H1 (cell line): ENCODE measurements at regions not wholly inside any gene's neighbourhood (a gene's known extent, or its start where the extent isn't known, plus 50 kb on each side); places are given as distances from the start of the nearest gene placed in this dataset.

ENCODE experiments used
- CTCF ChIA-PET: fragments of 300-600 bp; sonication (Branson Sonifier 250); formaldehyde crosslinking; loops from one replicate; lab custom pipeline; 2021; ENCODE audit not compliant: partially characterized antibody; lab: Charles Lee
- POLR2A ChIA-PET: fragments of 300-600 bp; sonication (Branson Sonifier 250); formaldehyde crosslinking; loops from one replicate; lab custom pipeline; 2021; ENCODE audit warnings: inconsistent platforms; ENCODE audit not compliant: partially characterized antibody; lab: Charles Lee
- DNase-seq, 2 experiments: peaks; one replicate each; pipeline versions ENCODE4 v3.0.0 to v3.0.0-alpha.2; 2010 to 2022; ENCODE audit warnings: low spot score in 2 of 2, low read depth in 1 of 2, mixed read lengths in 1 of 2
- FAIRE-seq: peaks from 2 replicates; lab custom pipeline; 2011; peaks lifted over from hg19 to GRCh38; lab: Jason Lieb, UNC
- H2AFZ ChIP-seq: 2 replicates; pipeline ENCODE4 v1.8.1; 2012; ENCODE audit warnings: low read length, inconsistent platforms
- H2AK5ac ChIP-seq: 2 replicates; pipeline ENCODE4 v1.6.1; 2013; ENCODE audit warnings: low read depth, low read length
- H2BK120ac ChIP-seq: replicated peaks from 2 replicates; pipeline ENCODE3; 2013; ENCODE audit warnings: low read depth, low read length, inconsistent platforms
- H2BK12ac ChIP-seq: 2 replicates; pipeline ENCODE4 v1.6.1; 2013; ENCODE audit warnings: low read depth, low read length
- H2BK15ac ChIP-seq: 2 replicates; pipeline ENCODE4 v1.6.1; 2013; ENCODE audit warnings: low read length
- H2BK20ac ChIP-seq: 2 replicates; pipeline ENCODE4 v1.6.1; 2013; ENCODE audit warnings: low read length
- H2BK5ac ChIP-seq: 2 replicates; pipeline ENCODE4 v1.6.1; 2013; ENCODE audit warnings: low read depth, low read length
- H3K14ac ChIP-seq: 2 replicates; pipeline ENCODE4 v1.6.1; 2013; ENCODE audit warnings: inconsistent platforms; ENCODE audit not compliant: insufficient read length
- H3K18ac ChIP-seq: 2 replicates; pipeline ENCODE4 v1.6.1; 2013; ENCODE audit warnings: low read length; ENCODE audit errors: extremely low read depth
- H3K23ac ChIP-seq: 2 replicates; pipeline ENCODE4 v1.6.1; 2013; ENCODE audit warnings: inconsistent platforms; ENCODE audit not compliant: insufficient read length
- H3K23me2 ChIP-seq: 2 replicates; pipeline ENCODE4 v1.6.1; 2013; ENCODE audit warnings: low read depth, low read length
- H3K27ac ChIP-seq: 2 replicates; pipeline ENCODE4 v1.6.1; 2011; ENCODE audit warnings: low read depth, low read length, inconsistent platforms
- H3K27me3 ChIP-seq, 4 experiments: replicated peaks in 1 of 4; 1 replicate in 1 of 4; 2 replicates in 3 of 4; pipeline versions ENCODE4 v1.6.1 to v1.8.1; 2011 to 2013; ENCODE audit warnings: low read length in 3 of 4, mild to moderate bottlenecking in 3 of 4, inconsistent platforms in 2 of 4, mixed read lengths in 2 of 4, moderate library complexity in 1 of 4; ENCODE audit not compliant: control insufficient read depth in 3 of 4, insufficient read depth in 3 of 4; ENCODE audit errors: extremely low read depth in 1 of 4
- H3K36me3 ChIP-seq, 4 experiments: 2 replicates each; pipeline versions ENCODE4 v1.6.1 to v1.8.1; 2011 to 2013; ENCODE audit warnings: mild to moderate bottlenecking in 4 of 4, low read length in 3 of 4, moderate library complexity in 2 of 4, control low read depth in 1 of 4, inconsistent platforms in 1 of 4; ENCODE audit not compliant: insufficient read depth in 4 of 4, control insufficient read depth in 2 of 4
- H3K4ac ChIP-seq: replicated peaks from 2 replicates; pipeline ENCODE3; 2013; ENCODE audit warnings: low read length, low read depth, mixed read lengths, inconsistent platforms; ENCODE audit not compliant: insufficient read length
- H3K4me1 ChIP-seq, 4 experiments: replicated peaks in 1 of 4; 1 replicate in 1 of 4; 2 replicates in 3 of 4; pipeline versions ENCODE4 v1.6.1 to v1.8.1; 2011 to 2013; ENCODE audit warnings: low read length in 3 of 4, inconsistent platforms in 2 of 4, mixed read lengths in 1 of 4; ENCODE audit not compliant: insufficient read depth in 4 of 4, control insufficient read depth in 3 of 4
- H3K4me2 ChIP-seq, 2 experiments: 2 replicates each; pipeline versions ENCODE4 v1.6.1 to v1.8.1; 2011 to 2013; ENCODE audit warnings: low read depth in 2 of 2, low read length in 2 of 2, control low read depth in 1 of 2, inconsistent platforms in 1 of 2, mild to moderate bottlenecking in 1 of 2; ENCODE audit not compliant: insufficient read depth in 1 of 2
- H3K4me3 ChIP-seq, 4 experiments: fragments of 200-600, 300-600 bp in 1 of 4; sonication (generic), shearing (Covaris generic), sonication (Bioruptor Twin) in 1 of 4; 2 replicates each; pipeline versions ENCODE4 v1.5.1 to v1.8.1; 2011 to 2016; ENCODE audit warnings: low read length in 4 of 4, low read depth in 3 of 4, control low read depth in 2 of 4, inconsistent platforms in 2 of 4, mild to moderate bottlenecking in 2 of 4, mixed read lengths in 1 of 4, moderate library complexity in 1 of 4; ENCODE audit not compliant: insufficient read depth in 2 of 4; ENCODE audit errors: extremely low read depth in 1 of 4
- H3K56ac ChIP-seq: replicated peaks from 2 replicates; pipeline ENCODE3; 2013; ENCODE audit warnings: low read depth, mild to moderate bottlenecking, mixed read lengths, low read length, inconsistent platforms; ENCODE audit not compliant: insufficient read length
- H3K79me1 ChIP-seq: 2 replicates; pipeline ENCODE4 v1.6.1; 2013; ENCODE audit warnings: low read depth, low read length, control low read depth
- H3K79me2 ChIP-seq, 2 experiments: 2 replicates each; pipeline versions ENCODE4 v1.6.1 to v1.8.1; 2012 to 2013; ENCODE audit warnings: low read length in 2 of 2, mild to moderate bottlenecking in 2 of 2, inconsistent platforms in 1 of 2; ENCODE audit not compliant: insufficient read depth in 2 of 2, control insufficient read depth in 1 of 2
- H3K9ac ChIP-seq, 4 experiments: replicated peaks in 1 of 4; 1 replicate in 1 of 4; 2 replicates in 3 of 4; pipeline versions ENCODE4 v1.6.1 to v1.8.1; 2011 to 2013; ENCODE audit warnings: low read depth in 3 of 4, low read length in 3 of 4, control low read depth in 2 of 4, mild to moderate bottlenecking in 2 of 4, moderate library complexity in 2 of 4, inconsistent platforms in 1 of 4; ENCODE audit errors: extremely low read depth in 1 of 4
- H3K9me3 ChIP-seq, 2 experiments: 2 replicates each; pipeline versions ENCODE4 v1.6.1 to v1.8.1; 2012 to 2013; ENCODE audit warnings: mild to moderate bottlenecking in 2 of 2, moderate library complexity in 2 of 2, control low read depth in 1 of 2, inconsistent platforms in 1 of 2, low read depth in 1 of 2, low read length in 1 of 2, mixed read lengths in 1 of 2; ENCODE audit not compliant: insufficient read depth in 2 of 2
- H4K20me1 ChIP-seq, 2 experiments: replicated peaks in 1 of 2; 2 replicates each; pipeline versions ENCODE3 to v1.8.1; 2011 to 2013; ENCODE audit warnings: inconsistent platforms in 2 of 2, low read length in 2 of 2, mild to moderate bottlenecking in 1 of 2; ENCODE audit not compliant: insufficient read depth in 2 of 2, control insufficient read depth in 1 of 2
- H4K5ac ChIP-seq: 2 replicates; pipeline ENCODE4 v1.6.1; 2013; ENCODE audit warnings: low read length, low read depth, mixed read lengths, inconsistent platforms; ENCODE audit not compliant: insufficient read length
- H4K8ac ChIP-seq: 2 replicates; pipeline ENCODE4 v1.8.0; 2013; ENCODE audit warnings: mild to moderate bottlenecking, moderate library complexity, low read length, inconsistent platforms; ENCODE audit not compliant: insufficient read depth; ENCODE audit errors: extremely low read depth
- H4K91ac ChIP-seq: replicated peaks from 2 replicates; pipeline ENCODE3; 2013; ENCODE audit warnings: low read length, mixed read lengths, inconsistent platforms; ENCODE audit not compliant: insufficient read length
- BCL11A ChIP-seq, 2 experiments: IDR thresholded peaks; one replicate each; pipeline ENCODE4 v1.6.1; 2011; ENCODE audit warnings: low read depth in 2 of 2, low read length in 2 of 2, mild to moderate bottlenecking in 2 of 2
- E2F6 ChIP-seq: IDR thresholded peaks from 2 replicates; pipeline ENCODE4 v1.6.1; 2012; ENCODE audit warnings: inconsistent platforms
- NANOG ChIP-seq: IDR thresholded peaks from 2 replicates; pipeline ENCODE4 v1.6.1; 2011; ENCODE audit warnings: low read length, low read depth, mild to moderate bottlenecking, inconsistent platforms; ENCODE audit not compliant: insufficient read depth, poor library complexity, severe bottlenecking
- POLR2A ChIP-seq, 2 experiments: IDR thresholded peaks; 1 replicate in 1 of 2; 2 replicates in 1 of 2; pipeline ENCODE4 v1.6.1; 2011; ENCODE audit warnings: low read depth in 2 of 2, low read length in 2 of 2, mild to moderate bottlenecking in 2 of 2; ENCODE audit errors: control extremely low read depth in 1 of 2
- POU5F1 ChIP-seq: IDR thresholded peaks from 2 replicates; pipeline ENCODE4 v1.6.1; 2011; ENCODE audit warnings: low read depth, mild to moderate bottlenecking, low read length, moderate library complexity
- RAD21 ChIP-seq, 2 experiments: IDR thresholded peaks in 1 of 2; conservative IDR thresholded peaks in 1 of 2; 2 replicates each; pipeline ENCODE4 v1.6.1; 2011; ENCODE audit warnings: low read depth in 2 of 2, low read length in 2 of 2, improper control_type of control experiment in 1 of 2, inconsistent platforms in 1 of 2, mild to moderate bottlenecking in 1 of 2, moderate library complexity in 1 of 2
- SP1 ChIP-seq: IDR thresholded peaks from 2 replicates; pipeline ENCODE4 v1.6.1; 2011; ENCODE audit warnings: low read depth, low read length
- SP2 ChIP-seq: IDR thresholded peaks from 2 replicates; pipeline ENCODE4 v1.6.1; 2012; ENCODE audit warnings: mild to moderate bottlenecking, low read length, inconsistent platforms
- SRF ChIP-seq: IDR thresholded peaks from 2 replicates; pipeline ENCODE4 v1.6.1; 2011; ENCODE audit warnings: mild to moderate bottlenecking, low read depth, low read length, moderate library complexity
- WGBS, 2 experiments: shearing (Covaris generic) in 1 of 2; methylation state at CpG; one replicate each; pipeline versions ENCODE4 v1.1.6 to v1.1.7; 2013 to 2015; ENCODE audit warnings: low lambda C conversion rate in 2 of 2, mixed read lengths in 2 of 2, inconsistent platforms in 1 of 2, low coverage in 1 of 2, missing lambda C conversion rate in 1 of 2; ENCODE audit not compliant: insufficient replicate concordance in 2 of 2, insufficient coverage in 1 of 2, insufficient read length in 1 of 2; ENCODE audit errors: extremely low coverage in 1 of 2, missing lambda C conversion rate in 1 of 2; 5-methylcytosine and 5-hydroxymethylcytosine counted together

- no peak overlapping the region for H4K5ac ChIP-seq
- no peak overlapping the region for H3K23ac ChIP-seq
- no peaks in the 10 kb centered on the region for H3K4me1 ChIP-seq
- no peak overlapping the region for H2AK5ac ChIP-seq
- no peak overlapping the region for H2BK20ac ChIP-seq
- H3K4me3 ChIP-seq: no peak overlapping the region
- CTCF ChIA-PET: no interaction called here
- H3K4ac ChIP-seq: no peak overlapping the region
- H2BK120ac ChIP-seq: no peak overlapping the region
- H2BK15ac ChIP-seq: no peak overlapping the region
- WGBS, 2 experiments: 89% methylated on average over 3 of the region's 3 CpGs; no CpG with 5 or more reads in 1 of the 2 experiments
- H3K23me2 ChIP-seq: no peaks in the 10 kb centered on the region
- H3K14ac ChIP-seq: no peak overlapping the region
- no peaks in the 10 kb centered on the region for H3K27me3 ChIP-seq
- TF ChIP-seq RAD21 (IDR thresholded peaks at IDR 0.05 in 1 of 2, conservative IDR thresholded peaks at IDR 0.05 in 1 of 2; ENCODE audit: low read depth in 2 of 2, low read length in 2 of 2): no peak
- no peak for TF ChIP-seq POLR2A (IDR thresholded peaks at IDR 0.05; ENCODE audit: control extremely low read depth in 1 of 2, low read depth in 2 of 2, low read length in 2 of 2)
- no peak for TF ChIP-seq BCL11A (IDR thresholded peaks at IDR 0.05; ENCODE audit: low read depth in 2 of 2, low read length in 2 of 2)
- no peak for TF ChIP-seq SP1
- no peak for TF ChIP-seq SP2
- TF ChIP-seq POU5F1: no peak
- no peak for TF ChIP-seq SRF
- TF ChIP-seq NANOG: no peak
- no peak for TF ChIP-seq E2F6
- TF ChIP-seq, all 59 proteins: peak for 0
- H2AFZ ChIP-seq: no peak overlapping the region
- H3K18ac ChIP-seq: no peak overlapping the region
- no peak overlapping the region for H3K56ac ChIP-seq
- H3K4me2 ChIP-seq: no peak overlapping the region
- no peaks in the 10 kb centered on the region for H3K9me3 ChIP-seq
- H3K36me3 ChIP-seq: no peaks in the 10 kb centered on the region
- no peaks in the 10 kb centered on the region for H3K79me2 ChIP-seq
- DNase-seq (no peak), FAIRE-seq (no peak)
- no peaks in the 10 kb centered on the region for H4K20me1 ChIP-seq
- no peak overlapping the region for H2BK12ac ChIP-seq
- no peak overlapping the region for H3K9ac ChIP-seq
- no peak overlapping the region for H3K27ac ChIP-seq
- H3K79me1 ChIP-seq: no peaks in the 10 kb centered on the region
- POLR2A ChIA-PET: no interaction called here
- no peak overlapping the region for H4K91ac ChIP-seq
- no peak overlapping the region for H2BK5ac ChIP-seq
- no peak overlapping the region for H4K8ac ChIP-seq
Observed at GRCh38 chr1:238537641-238538040, 646.9 kb upstream of the ZP4 start.
